ENCODE measurements at regions not wholly inside any gene's neighbourhood (a gene's known extent, or its start where the extent isn't known, plus 50 kb on each side); places are given as distances from the start of the nearest gene placed in this dataset.

- FAIRE-seq (no peak), DNase-seq (ENCODE audit: insufficient read length, low spot score) (no peak)
- TF ChIP-seq PAX5 (IDR thresholded peaks at IDR 0.05; ENCODE audit: insufficient read depth, low read length, severe bottlenecking) (no peak), SPI1 (IDR thresholded peaks at IDR 0.05; ENCODE audit: low read depth, low read length) (no peak), POU2F2 (IDR thresholded peaks at IDR 0.05; ENCODE audit: low read depth, low read length) (no peak), TAF1 (IDR thresholded peaks at IDR 0.05; ENCODE audit: low read depth, low read length) (no peak), POLR2A (IDR thresholded peaks at IDR 0.05; ENCODE audit: low read depth, low read length) (no peak), POLR2AphosphoS5 (IDR thresholded peaks at IDR 0.05; ENCODE audit: low read depth, low read length) (no peak)
Observed at GRCh38 chr2:226478109-226478809, 321.4 kb downstream of the IRS1 start.

DNA sequence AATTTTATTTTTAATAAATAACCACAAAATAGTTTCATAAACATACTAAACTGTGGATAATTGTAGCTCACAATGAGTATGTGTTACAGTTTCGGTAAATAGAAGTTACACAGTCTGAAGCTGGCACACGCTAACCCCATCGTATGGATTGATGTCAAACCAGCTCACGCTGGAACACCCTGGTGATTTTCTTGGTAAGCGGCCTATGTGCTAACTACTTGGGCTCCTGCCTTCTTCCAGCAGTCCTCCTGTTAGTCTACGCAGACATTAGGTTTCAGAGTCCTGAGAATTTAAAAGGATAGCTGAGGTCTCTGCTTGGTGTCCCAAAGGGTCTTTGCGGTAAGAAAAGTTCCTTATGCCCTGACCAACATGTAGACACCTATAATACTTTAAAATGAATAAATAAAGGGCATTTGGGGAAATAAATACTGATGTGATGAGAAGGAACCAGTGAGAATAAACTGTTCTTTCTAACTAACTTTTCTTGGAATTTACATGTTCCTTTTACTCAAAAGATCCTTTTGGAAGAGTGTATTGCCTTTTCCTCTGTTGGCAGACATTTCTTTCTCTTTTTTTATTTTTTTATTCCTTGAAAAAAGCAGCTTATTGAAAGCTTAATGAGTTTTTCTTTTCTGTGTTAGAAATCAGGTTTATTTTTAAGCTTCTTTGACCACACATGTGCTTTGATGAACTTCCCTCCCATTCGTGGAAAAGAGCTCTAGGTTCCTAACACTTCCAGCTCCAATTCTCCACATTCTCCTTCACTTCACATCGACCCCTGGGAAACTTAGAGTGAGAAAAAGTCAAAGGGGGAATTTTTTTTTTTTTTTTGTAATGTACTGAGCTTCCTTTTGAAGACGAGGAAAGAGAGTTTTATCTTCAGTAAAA, 322.2 kb downstream of the IRS1 start:
- no peak for DNase-seq (ENCODE audit: insufficient read length, low spot score)
- no peak for TF ChIP-seq PAX5 (IDR thresholded peaks at IDR 0.05; ENCODE audit: insufficient read depth, low read length, severe bottlenecking)
- TF ChIP-seq POLR2AphosphoS5 (IDR thresholded peaks at IDR 0.05; ENCODE audit: low read depth, low read length): no peak
- TF ChIP-seq POU2F2 (IDR thresholded peaks at IDR 0.05; ENCODE audit: low read depth, low read length): no peak
- TF ChIP-seq SPI1 (IDR thresholded peaks at IDR 0.05; ENCODE audit: low read depth, low read length): no peak
- TF ChIP-seq TAF1 (IDR thresholded peaks at IDR 0.05; ENCODE audit: low read depth, low read length): no peak
- TF ChIP-seq POLR2A (IDR thresholded peaks at IDR 0.05; ENCODE audit: low read depth, low read length): no peak
- FAIRE-seq: no peak

DNA sequence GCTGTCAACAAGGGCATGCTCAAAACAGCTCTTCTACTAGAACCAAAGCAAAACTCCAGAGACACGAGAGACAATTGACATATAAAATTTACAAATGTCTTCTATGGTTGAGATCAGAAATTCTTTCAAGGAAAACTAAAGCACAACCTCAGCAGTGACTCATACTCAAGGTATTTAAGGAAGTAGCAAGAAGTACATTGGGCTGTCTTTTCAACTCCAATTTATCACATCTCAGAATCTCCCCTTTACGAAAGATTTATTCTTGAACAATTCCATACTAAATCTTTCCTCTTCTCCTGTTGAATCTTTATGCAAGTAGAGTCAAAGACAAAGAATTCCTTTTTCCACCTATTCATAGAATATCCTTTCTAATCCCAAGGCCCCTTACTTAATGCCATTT, 324.0 kb downstream of the IRS1 start:
- FAIRE-seq (no peak), DNase-seq (ENCODE audit: insufficient read length, low spot score) (no peak)
- TF ChIP-seq POLR2A (IDR thresholded peaks at IDR 0.05; ENCODE audit: low read depth, low read length): no peak
- TF ChIP-seq PAX5 (IDR thresholded peaks at IDR 0.05; ENCODE audit: insufficient read depth, low read length, severe bottlenecking): no peak
- no peak for TF ChIP-seq POLR2AphosphoS5 (IDR thresholded peaks at IDR 0.05; ENCODE audit: low read depth, low read length)
- no peak for TF ChIP-seq TAF1 (IDR thresholded peaks at IDR 0.05; ENCODE audit: low read depth, low read length)
- TF ChIP-seq SPI1 (IDR thresholded peaks at IDR 0.05; ENCODE audit: low read depth, low read length): no peak
- no peak for TF ChIP-seq POU2F2 (IDR thresholded peaks at IDR 0.05; ENCODE audit: low read depth, low read length)

DNA sequence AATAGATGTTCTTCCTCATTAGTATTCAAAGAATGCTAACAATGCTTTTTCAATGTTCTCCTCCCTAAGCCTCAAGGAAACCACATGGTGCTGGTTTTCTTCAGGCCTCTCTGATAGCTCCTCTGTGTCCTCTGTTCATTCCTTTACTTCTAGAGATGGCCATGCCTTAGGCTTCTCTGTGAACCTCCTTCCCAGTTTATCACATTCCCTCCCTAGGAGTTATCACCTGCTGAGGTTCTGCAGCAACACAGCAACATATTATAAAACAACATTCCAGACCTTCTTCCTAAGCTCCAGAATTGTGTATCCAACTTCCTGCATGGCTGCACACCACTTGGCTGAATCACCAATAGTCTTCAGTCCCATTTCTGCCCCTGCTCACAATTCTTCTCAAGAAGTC, 325.5 kb downstream of the IRS1 start:
- FAIRE-seq (no peak), DNase-seq (ENCODE audit: insufficient read length, low spot score) (no peak)
- no peak for TF ChIP-seq POLR2A (IDR thresholded peaks at IDR 0.05; ENCODE audit: low read depth, low read length)
- TF ChIP-seq POU2F2 (IDR thresholded peaks at IDR 0.05; ENCODE audit: low read depth, low read length): no peak
- TF ChIP-seq SPI1 (IDR thresholded peaks at IDR 0.05; ENCODE audit: low read depth, low read length): no peak
- TF ChIP-seq TAF1 (IDR thresholded peaks at IDR 0.05; ENCODE audit: low read depth, low read length): no peak

DNA sequence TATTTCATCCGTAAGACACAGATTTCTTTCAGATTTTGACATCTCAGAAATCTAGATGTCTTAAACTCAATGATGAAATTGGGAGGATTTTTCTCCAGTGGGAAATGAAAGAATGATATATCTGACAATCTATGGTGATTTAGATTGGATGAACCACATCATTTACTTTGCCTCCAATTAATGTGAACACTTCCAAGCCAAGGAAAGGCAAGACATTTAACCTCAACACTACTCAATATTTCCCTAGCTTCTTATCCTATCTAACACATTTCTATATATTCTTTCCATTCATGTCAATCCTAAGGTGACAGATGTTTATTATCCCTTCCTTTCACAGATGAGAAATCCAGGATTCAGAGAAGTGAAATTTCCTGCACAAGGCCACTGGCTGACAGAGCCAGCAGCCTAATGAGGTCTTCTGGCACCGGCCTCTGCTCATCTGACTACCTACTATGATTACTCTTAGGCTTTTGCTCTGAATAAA, 327.6 kb downstream of the IRS1 start:
- TF ChIP-seq SPI1 (IDR thresholded peaks at IDR 0.05; ENCODE audit: low read depth, low read length): no peak
- TF ChIP-seq POLR2AphosphoS5 (IDR thresholded peaks at IDR 0.05; ENCODE audit: low read depth, low read length): no peak
- DNase-seq (ENCODE audit: insufficient read length, low spot score) (no peak), FAIRE-seq (no peak)

- FAIRE-seq (no peak), DNase-seq (ENCODE audit: insufficient read length, low spot score) (no peak)
- TF ChIP-seq POLR2A (IDR thresholded peaks at IDR 0.05; ENCODE audit: low read depth, low read length) (no peak), SPI1 (IDR thresholded peaks at IDR 0.05; ENCODE audit: low read depth, low read length) (no peak), TAF1 (IDR thresholded peaks at IDR 0.05; ENCODE audit: low read depth, low read length) (no peak), POLR2AphosphoS5 (IDR thresholded peaks at IDR 0.05; ENCODE audit: low read depth, low read length) (no peak), POU2F2 (IDR thresholded peaks at IDR 0.05; ENCODE audit: low read depth, low read length) (no peak), PAX5 (IDR thresholded peaks at IDR 0.05; ENCODE audit: insufficient read depth, low read length, severe bottlenecking) (no peak)
Observed at GRCh38 chr2:226467633-226468032, 332.0 kb downstream of the IRS1 start.

DNA sequence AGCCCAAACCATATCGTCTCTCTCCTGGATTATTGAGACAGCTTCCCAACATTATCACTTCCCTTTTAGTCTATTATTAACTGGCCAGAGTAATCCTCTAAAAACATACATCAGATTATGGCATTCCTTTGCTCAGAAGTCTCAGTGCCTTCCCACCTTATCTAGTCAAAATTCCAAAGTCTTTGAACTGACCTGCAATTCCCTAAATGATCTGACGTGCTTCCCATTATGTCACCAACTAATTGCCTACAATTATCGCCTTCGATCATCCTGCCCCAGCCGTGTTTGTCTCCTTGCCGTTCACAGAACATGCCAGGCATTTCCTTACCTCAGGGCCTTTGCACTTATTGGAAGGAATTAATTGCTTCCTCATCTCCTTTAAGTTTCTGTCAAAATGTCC, 332.4 kb downstream of the IRS1 start:
- TF ChIP-seq PAX5 (IDR thresholded peaks at IDR 0.05; ENCODE audit: insufficient read depth, low read length, severe bottlenecking) (no peak), POLR2AphosphoS5 (IDR thresholded peaks at IDR 0.05; ENCODE audit: low read depth, low read length) (no peak), POU2F2 (IDR thresholded peaks at IDR 0.05; ENCODE audit: low read depth, low read length) (no peak), SPI1 (IDR thresholded peaks at IDR 0.05; ENCODE audit: low read depth, low read length) (no peak), POLR2A (IDR thresholded peaks at IDR 0.05; ENCODE audit: low read depth, low read length) (no peak), TAF1 (IDR thresholded peaks at IDR 0.05; ENCODE audit: low read depth, low read length) (no peak)
- DNase-seq (ENCODE audit: insufficient read length, low spot score) (no peak), FAIRE-seq (no peak)

DNA sequence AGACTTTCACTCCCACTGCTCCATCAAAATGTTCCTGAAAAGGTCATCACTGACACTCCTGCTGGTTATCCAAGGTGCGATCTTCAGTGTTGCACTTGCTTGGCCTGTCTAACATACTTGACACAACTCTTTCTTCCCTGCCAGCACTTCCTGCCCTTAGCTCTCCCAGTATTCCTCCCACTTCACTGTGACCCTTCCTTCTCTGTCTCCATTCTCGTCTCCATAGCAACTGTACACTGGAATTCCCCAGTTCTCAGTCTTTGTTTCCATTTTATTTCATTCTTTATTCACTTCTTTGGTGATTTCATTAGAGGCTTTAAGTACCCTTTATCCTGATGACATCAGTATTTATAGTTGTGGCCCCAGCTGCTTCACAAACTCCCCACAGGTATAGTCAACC, 333.0 kb downstream of the IRS1 start:
- TF ChIP-seq POU2F2 (IDR thresholded peaks at IDR 0.05; ENCODE audit: low read depth, low read length) (no peak), TAF1 (IDR thresholded peaks at IDR 0.05; ENCODE audit: low read depth, low read length) (no peak), POLR2A (IDR thresholded peaks at IDR 0.05; ENCODE audit: low read depth, low read length) (no peak), SPI1 (IDR thresholded peaks at IDR 0.05; ENCODE audit: low read depth, low read length) (no peak), PAX5 (IDR thresholded peaks at IDR 0.05; ENCODE audit: insufficient read depth, low read length, severe bottlenecking) (no peak)
- FAIRE-seq (no peak), DNase-seq (ENCODE audit: insufficient read length, low spot score) (no peak)

GRCh38 chr2:226466124-226466523, 333.5 kb downstream of the IRS1 start:
- DNase-seq (ENCODE audit: insufficient read length, low spot score): no peak
- no peak for FAIRE-seq
- TF ChIP-seq POLR2A (IDR thresholded peaks at IDR 0.05; ENCODE audit: low read depth, low read length) (no peak), TAF1 (IDR thresholded peaks at IDR 0.05; ENCODE audit: low read depth, low read length) (no peak), SPI1 (IDR thresholded peaks at IDR 0.05; ENCODE audit: low read depth, low read length) (no peak), POLR2AphosphoS5 (IDR thresholded peaks at IDR 0.05; ENCODE audit: low read depth, low read length) (no peak), POU2F2 (IDR thresholded peaks at IDR 0.05; ENCODE audit: low read depth, low read length) (no peak)
